HepG2 (cell line): ENCODE measurements at regions not wholly inside any gene's neighbourhood (a gene's known extent, or its start where the extent isn't known, plus 50 kb on each side); places are given as distances from the start of the nearest gene placed in this dataset.

Experiments used
- ATAC-seq: fragments of 200-7000 bp; cut with Tn5 transposase; 3 replicates; pipeline ENCODE4 v1.9.1; 2020; ENCODE audit warnings: mild to moderate bottlenecking, moderate library complexity
- BruUV-seq: library from RNA; stranded (reverse); fragments of 400-500 nt; replicated peaks from 2 replicates; lab custom pipeline; 2021; lab: Mats Ljungman, UMichigan
- CTCF ChIA-PET: fragments of 300-600 bp; formaldehyde crosslinking; extraction: SDS; loops from one replicate; lab custom pipeline; 2021; ENCODE audit warnings: low total read pairs, inconsistent platforms, low intra/inter-chr PET ratio; lab: Yijun Ruan, JAX
- POLR2A ChIA-PET: fragments of 350-600 bp; sonication (Branson Sonifier 250); formaldehyde crosslinking; loops from one replicate; lab custom pipeline; 2020; ENCODE audit warnings: antibody characterized with exemption, inconsistent platforms; lab: Yijun Ruan, JAX
- DNase-seq: peaks from one replicate; pipeline ENCODE4 v3.0.0-alpha.2; 2015; ENCODE audit warnings: low spot score
- FAIRE-seq: peaks from 3 replicates; lab custom pipeline; 2011; peaks lifted over from hg19 to GRCh38; lab: Jason Lieb, UNC
- H2AFZ ChIP-seq: one replicate; pipeline ENCODE4 v1.6.1; 2011; ENCODE audit warnings: low read length, inconsistent platforms
- H3K27ac ChIP-seq: fragments of 300-600 bp; 3 replicates; pipeline ENCODE4 v1.8.0; 2011; ENCODE audit warnings: mixed run types, mild to moderate bottlenecking, mixed read lengths, low read length, inconsistent platforms; ENCODE audit not compliant: insufficient read depth; ENCODE audit errors: extremely low read length
- H3K27me3 ChIP-seq, 2 experiments: fragments of 200-600 bp in 1 of 2; 2 replicates in 1 of 2; 3 replicates in 1 of 2; pipeline versions ENCODE4 v1.6.0 to v1.8.0; 2011; ENCODE audit warnings: low read length in 2 of 2, mild to moderate bottlenecking in 2 of 2, moderate library complexity in 2 of 2, inconsistent platforms in 1 of 2; ENCODE audit not compliant: insufficient read depth in 2 of 2, control insufficient read depth in 1 of 2
- H3K36me3 ChIP-seq, 2 experiments: fragments of 200-600 bp in 1 of 2; replicated peaks in 1 of 2; 2 replicates in 1 of 2; 3 replicates in 1 of 2; pipeline versions ENCODE4 v1.5.1 to v1.8.0; 2011; ENCODE audit warnings: low read length in 2 of 2, inconsistent platforms in 1 of 2; ENCODE audit not compliant: insufficient read depth in 2 of 2, control insufficient read depth in 1 of 2
- H3K4me1 ChIP-seq: 2 replicates; pipeline ENCODE4 v1.5.1; 2012; ENCODE audit warnings: low read length, inconsistent platforms; ENCODE audit not compliant: insufficient read depth
- H3K4me2 ChIP-seq: 2 replicates; pipeline ENCODE4 v1.6.0; 2011; ENCODE audit warnings: low read depth, low read length, inconsistent platforms
- H3K4me3 ChIP-seq, 3 experiments: fragments of 200-600 bp in 1 of 3; sonication (generic), shearing (Covaris generic) in 1 of 3; replicated peaks in 1 of 3; 2 replicates each; pipeline ENCODE4 v1.5.1; 2011 to 2016; ENCODE audit warnings: low read length in 3 of 3, inconsistent platforms in 2 of 3, low read depth in 2 of 3, mild to moderate bottlenecking in 2 of 3, control low read depth in 1 of 3, mixed read lengths in 1 of 3; ENCODE audit not compliant: insufficient read depth in 1 of 3
- H3K79me2 ChIP-seq: one replicate; pipeline ENCODE4 v1.6.1; 2011; ENCODE audit warnings: low read length, inconsistent platforms; ENCODE audit not compliant: insufficient read depth
- H3K9ac ChIP-seq: 2 replicates; pipeline ENCODE4 v1.6.0; 2011; ENCODE audit warnings: mild to moderate bottlenecking, low read depth, low read length, inconsistent platforms; ENCODE audit not compliant: insufficient read depth
- H3K9me3 ChIP-seq: 2 replicates; pipeline ENCODE4 v1.5.1; 2012; ENCODE audit warnings: mild to moderate bottlenecking, low read length
- H4K20me1 ChIP-seq: 2 replicates; pipeline ENCODE4 v1.6.0; 2011; ENCODE audit warnings: inconsistent platforms, mild to moderate bottlenecking, low read length, moderate library complexity; ENCODE audit not compliant: insufficient read depth
- CEBPB ChIP-seq: IDR thresholded peaks from 2 replicates; pipeline ENCODE4 v1.6.1; 2011; ENCODE audit warnings: low read depth, low read length, improper control_type of control experiment, borderline replicate concordance
- MTA3 ChIP-seq: sonication (generic); formaldehyde crosslinking; IDR thresholded peaks from 2 replicates; pipeline ENCODE4 v1.4.0; 2020; ENCODE audit warnings: missing genetic modification reagents
- MXD4 ChIP-seq: IDR thresholded peaks from 2 replicates; pipeline ENCODE4 v1.6.1; 2016; ENCODE audit warnings: mild to moderate bottlenecking, missing biosample characterization, missing genetic modification reagents
- SMARCC2 ChIP-seq: fragments of 450-650 bp; IDR thresholded peaks from 2 replicates; pipeline ENCODE4 v1.6.1; 2017; ENCODE audit warnings: antibody characterized with exemption, mild to moderate bottlenecking
- SMC3 ChIP-seq: IDR thresholded peaks from 2 replicates; pipeline ENCODE4 v1.6.1; 2011; ENCODE audit warnings: low read length, improper control_type of control experiment
- TSC22D2 ChIP-seq: sonication (generic); formaldehyde crosslinking; IDR thresholded peaks from 2 replicates; pipeline ENCODE4 v1.5.1; 2020; ENCODE audit warnings: missing genetic modification reagents, mild to moderate bottlenecking, borderline replicate concordance
- U2AF1 ChIP-seq: fragments of 200-400 bp; formaldehyde crosslinking; optimal IDR thresholded peaks from 2 replicates; pipeline ENCODE3; 2017; ENCODE audit warnings: mild to moderate bottlenecking, low read depth, low read length
- YEATS4 ChIP-seq: sonication (generic); formaldehyde crosslinking; IDR thresholded peaks from 2 replicates; pipeline ENCODE4 v1.4.0; 2020; ENCODE audit warnings: missing genetic modification reagents, borderline replicate concordance
- ZFY ChIP-seq: sonication (generic); formaldehyde crosslinking; IDR thresholded peaks from 2 replicates; pipeline ENCODE4 v1.4.0; 2020; ENCODE audit warnings: missing genetic modification reagents
- ZMYM2 ChIP-seq: sonication (generic); formaldehyde crosslinking; IDR thresholded peaks from 2 replicates; pipeline ENCODE4 v1.8.0; 2022; ENCODE audit warnings: mild to moderate bottlenecking, missing genetic modification reagents
- ZNF143 ChIP-seq: sonication (generic); formaldehyde crosslinking; IDR thresholded peaks from 2 replicates; pipeline ENCODE4 v1.4.0; 2020; ENCODE audit warnings: missing genetic modification reagents
- ZNF205 ChIP-seq: IDR thresholded peaks from 2 replicates; pipeline ENCODE4 v1.6.1; 2018; ENCODE audit warnings: missing biosample characterization, missing genetic modification reagents
- ZNF354B ChIP-seq: sonication (generic); formaldehyde crosslinking; IDR thresholded peaks from 2 replicates; pipeline ENCODE4 v1.8.0; 2022; ENCODE audit warnings: mild to moderate bottlenecking, missing genetic modification reagents
- ZXDC ChIP-seq: sonication (generic); formaldehyde crosslinking; IDR thresholded peaks from 2 replicates; pipeline ENCODE4 v1.5.0; 2020; ENCODE audit warnings: mild to moderate bottlenecking, missing genetic modification reagents
- WGBS: methylation state at CpG from one replicate; pipeline ENCODE4 v1.1.6; 2017; ENCODE audit warnings: low lambda C conversion rate; 5-methylcytosine and 5-hydroxymethylcytosine counted together
- in situ Hi-C: cut with HindIII; loops from 2 replicates; pipeline ENCODE4 v1.10.0; 2017; ENCODE audit warnings: low pct_unique_long_range_greater_than_20kb; ENCODE audit not compliant: extremely low pct_ligation_motif_present
- intact Hi-C: fragments of 100-400 bp; cut with micrococcal nuclease; formaldehyde crosslinking; loops from one replicate; pipeline ENCODE4 v1.10.0; 2022; ENCODE audit not compliant: unreplicated experiment

DNA sequence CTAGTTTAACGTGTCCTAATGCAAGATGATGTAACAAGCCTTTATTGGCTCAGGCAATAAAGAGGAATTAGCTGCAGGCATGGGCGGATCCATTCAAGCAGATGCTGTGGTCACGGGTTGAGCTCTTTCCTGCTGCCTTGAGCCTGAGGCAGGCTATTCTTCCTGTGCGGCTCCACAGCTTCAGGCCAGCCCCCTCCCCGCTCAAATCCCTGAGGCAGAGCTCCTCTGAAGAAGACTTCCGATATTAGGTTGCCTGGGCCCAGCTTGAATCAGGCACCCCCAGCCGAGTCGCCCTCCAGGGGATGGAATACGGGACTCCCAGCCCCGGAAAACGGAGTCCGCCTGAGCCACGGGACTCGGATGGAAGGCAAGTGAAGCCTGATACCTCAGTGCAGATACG, 95.0 kb upstream of the RUFY1 start:
- no peak overlapping the region for H3K4me3 ChIP-seq
- peaks cover 4% of the 10 kb centered on the region; the same call in 1 of the 2 replicates for H3K9me3 ChIP-seq
- no peaks in the 10 kb centered on the region for H3K36me3 ChIP-seq
- H3K9ac ChIP-seq: no peak overlapping the region
- intact Hi-C loops (no loop called here), in situ Hi-C loops (no loop called here)
- no peaks in the 10 kb centered on the region for H3K4me1 ChIP-seq
- ATAC-seq: no peak
- DNase-seq: no peak
- BruUV-seq: no TSS peak
- H3K79me2 ChIP-seq: no peaks in the 10 kb centered on the region
- no peak for FAIRE-seq
- CTCF ChIA-PET: no interaction called here
- no peak overlapping the region for H3K27ac ChIP-seq
- POLR2A ChIA-PET: no interaction called here
- no peak for TF ChIP-seq U2AF1
- TF ChIP-seq SMARCC2: no peak
- no peak for TF ChIP-seq ZMYM2 (CRISPR knock-in tag)
- TF ChIP-seq SMC3: no peak
- TF ChIP-seq ZNF354B (CRISPR knock-in tag): no peak
- no peak for TF ChIP-seq MXD4 (CRISPR knock-in tag)
- TF ChIP-seq ZNF143 (CRISPR knock-in tag): no peak
- no peak for TF ChIP-seq MTA3 (CRISPR knock-in tag)
- TF ChIP-seq ZFY (CRISPR knock-in tag): no peak
- H3K27me3 ChIP-seq: peaks cover 7 to 37% of the 10 kb centered on the region in 2 experiments; a peak in 4 of 5 replicates
- H3K4me2 ChIP-seq: no peak overlapping the region
- 71% methylated on average over 11 of the region's 15 CpGs for WGBS
- H4K20me1 ChIP-seq: no peaks in the 10 kb centered on the region
- H2AFZ ChIP-seq: no peak overlapping the region

GRCh38 chr5:179454356-179454755, 96.0 kb upstream of the RUFY1 start:
- Histone ChIP-seq H4K20me1 (no peaks in the 10 kb centered on the region), H3K4me2 (no peak overlapping the region), H3K9ac (no peak overlapping the region), H3K9me3 (peaks cover 4% of the 10 kb centered on the region; the same call in 1 of the 2 replicates), H3K27ac (no peak overlapping the region), H2AFZ (no peak overlapping the region), H3K4me1 (no peaks in the 10 kb centered on the region), H3K4me3 (no peak overlapping the region), H3K79me2 (no peaks in the 10 kb centered on the region), H3K36me3 (no peaks in the 10 kb centered on the region), H3K27me3 (peaks cover 5 to 28% of the 10 kb centered on the region in 2 experiments; a peak in 4 of 5 replicates)
- DNase-seq (no peak), FAIRE-seq (no peak), ATAC-seq (no peak)
- POLR2A ChIA-PET: no interaction called here
- in situ Hi-C loops: no loop called here
- WGBS: 21% methylated on average over 9 of the region's 9 CpGs
- intact Hi-C loops: no loop called here
- no TSS peak for BruUV-seq
- CTCF ChIA-PET: no interaction called here
- no peak for TF ChIP-seq YEATS4 (CRISPR knock-in tag)
- TF ChIP-seq TSC22D2 (CRISPR knock-in tag): no peak
- TF ChIP-seq ZXDC (CRISPR knock-in tag): no peak
- no peak for TF ChIP-seq CEBPB
- no peak for TF ChIP-seq ZNF205
